ENCODE measurements at regions not wholly inside any gene's neighbourhood (a gene's known extent, or its start where the extent isn't known, plus 50 kb on each side); places are given as distances from the start of the nearest gene placed in this dataset.

DNA sequence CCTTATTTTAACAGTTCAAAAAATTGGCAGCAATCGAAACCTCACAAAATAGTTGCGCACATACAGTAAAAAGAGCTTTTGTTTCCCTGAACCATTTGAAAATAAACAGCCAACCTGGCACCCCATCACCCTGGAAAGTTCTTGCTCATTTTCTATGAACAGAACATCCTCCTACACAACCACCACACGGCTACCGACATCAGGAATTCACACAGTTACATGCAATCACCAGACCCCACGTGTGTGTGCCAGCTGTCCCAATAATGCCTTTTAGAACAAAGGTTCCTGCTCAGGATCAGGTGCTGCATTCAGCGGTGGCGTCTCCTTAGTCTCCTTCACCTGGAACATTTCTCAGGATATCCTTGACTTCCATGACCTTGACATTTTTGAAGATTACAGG is 186.5 kb downstream of the KLF13 start:
- DNase-seq: no peak

DNA sequence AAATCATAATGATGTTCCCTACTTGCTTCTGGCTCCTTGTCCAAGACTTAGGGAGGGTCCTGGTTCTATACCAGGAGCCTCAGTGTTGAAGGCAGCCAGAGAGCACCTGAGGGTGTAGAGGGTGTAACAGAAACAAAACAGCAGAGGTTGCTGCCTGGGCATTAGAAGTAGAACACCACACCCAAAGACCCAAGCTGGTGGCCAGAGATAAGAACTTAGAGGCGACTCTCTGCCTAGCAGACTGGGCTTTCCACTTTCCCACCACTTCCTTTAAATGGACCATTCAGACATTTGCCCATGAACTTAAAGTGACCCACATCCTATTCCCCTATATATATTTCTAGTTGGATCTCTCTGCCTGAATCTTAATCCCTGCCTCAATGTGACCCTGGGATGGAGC is 189.8 kb downstream of the KLF13 start:
- DNase-seq: no peak

DNA sequence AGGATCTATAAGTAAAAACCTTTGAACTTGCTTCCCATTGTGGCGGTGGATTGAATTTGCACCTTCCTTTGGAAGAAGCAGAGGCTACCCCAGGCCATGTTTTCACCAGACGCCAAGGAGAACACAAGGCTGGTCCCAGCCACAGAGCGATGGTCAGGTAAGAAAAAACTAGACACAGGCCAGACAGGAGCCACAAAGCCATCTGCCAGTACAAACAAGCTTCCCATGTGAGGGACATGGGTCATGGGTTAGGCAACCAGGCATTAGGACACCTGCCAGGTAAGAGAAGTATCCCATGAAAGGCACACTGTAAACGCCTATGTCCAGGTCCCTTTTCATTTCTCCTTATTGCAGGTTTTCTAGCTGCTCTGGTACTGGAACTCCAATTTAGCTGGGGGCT is 190.2 kb downstream of the KLF13 start:
- no peak for DNase-seq

GRCh38 chr15:31517711-31518110 is 191.1 kb downstream of the KLF13 start:
- DNase-seq: no peak

DNA sequence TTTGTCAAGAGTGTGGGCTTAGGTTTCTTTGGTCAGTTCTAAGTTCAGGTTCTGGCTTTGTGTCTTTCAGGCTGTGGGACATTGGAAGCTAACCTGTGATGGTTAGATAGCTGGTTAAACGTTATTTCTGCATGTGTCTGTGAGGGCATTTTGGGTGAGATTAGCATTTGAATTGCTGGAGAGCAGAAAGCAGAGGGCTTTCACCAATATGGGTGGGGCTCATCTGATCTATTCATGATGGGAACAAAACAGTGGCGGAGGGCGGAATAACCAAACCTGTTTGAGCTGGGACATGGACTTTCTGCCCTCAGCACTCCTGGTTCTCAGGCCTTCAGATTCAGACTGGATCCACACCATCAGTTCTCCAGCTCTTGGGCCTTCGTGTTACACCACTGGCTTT is 195.4 kb downstream of the KLF13 start:
- DNase-seq: no peak

GRCh38 chr15:31523027-31523654 is 196.5 kb downstream of the KLF13 start:
- no peak for DNase-seq

DNA sequence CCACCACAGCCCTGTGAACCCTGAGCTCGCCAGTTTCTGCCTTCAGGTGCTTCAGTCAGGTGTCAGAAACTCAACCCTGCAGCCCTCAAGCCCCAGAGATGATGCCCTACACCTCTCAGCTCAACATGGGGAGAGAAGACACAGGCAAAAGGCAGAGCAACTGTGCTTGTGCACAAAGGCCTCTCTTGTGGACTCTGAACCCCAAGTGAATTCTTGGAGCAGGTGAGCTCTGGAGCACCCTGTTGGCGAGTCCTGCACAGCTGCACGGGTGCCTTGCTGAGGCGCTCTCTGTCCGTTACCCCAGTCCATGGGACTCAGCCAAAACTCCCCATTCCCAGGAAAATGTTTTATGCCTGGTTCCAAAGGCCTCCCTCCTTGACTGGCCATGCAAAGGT is 197.0 kb downstream of the KLF13 start:
- DNase-seq: no peak

DNA sequence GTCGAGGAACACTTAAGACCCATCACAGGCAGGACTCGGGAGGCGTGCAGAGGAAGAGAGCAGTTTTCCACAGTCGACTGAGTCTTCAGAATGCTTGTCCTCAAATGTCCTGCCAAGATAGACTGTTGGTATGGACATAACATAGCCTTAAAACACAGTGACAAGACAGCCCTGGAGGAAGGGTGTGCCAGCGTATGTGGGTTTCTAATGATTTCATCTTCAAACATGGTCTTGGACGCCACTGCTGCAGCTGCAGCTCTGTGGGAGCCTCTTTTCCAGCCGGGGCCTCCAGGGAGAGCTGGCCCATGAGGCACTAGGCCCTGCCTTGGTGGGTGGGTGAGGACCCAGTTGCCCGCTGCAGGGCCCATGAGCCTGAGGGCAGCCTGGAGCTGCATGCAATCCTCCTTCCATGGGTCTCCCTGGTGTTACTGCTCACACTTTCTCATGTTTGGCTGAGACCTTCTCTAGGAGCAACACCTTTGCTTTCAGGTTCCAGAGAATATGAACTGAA is 198.6 kb downstream of the KLF13 start:
- no peak for DNase-seq

- DNase-seq: no peak
Observed at GRCh38 chr15:31525988-31526665, 199.5 kb downstream of the KLF13 start.

- DNase-seq: no peak
Observed at GRCh38 chr15:31526916-31527690, 200.5 kb downstream of the KLF13 start.

- no peak for DNase-seq
Observed at GRCh38 chr15:31528846-31529245, 202.2 kb downstream of the KLF13 start.

GRCh38 chr15:31537770-31538592 is 211.3 kb downstream of the KLF13 start:
- DNase-seq: no peak

GRCh38 chr15:31540633-31541032 is 214.0 kb downstream of the KLF13 start:
- no peak for DNase-seq

- no peak for DNase-seq
Observed at GRCh38 chr15:31544361-31544760, 217.7 kb downstream of the KLF13 start.

- DNase-seq: no peak
Observed at GRCh38 chr15:31545257-31545656, 218.6 kb downstream of the KLF13 start.

DNA sequence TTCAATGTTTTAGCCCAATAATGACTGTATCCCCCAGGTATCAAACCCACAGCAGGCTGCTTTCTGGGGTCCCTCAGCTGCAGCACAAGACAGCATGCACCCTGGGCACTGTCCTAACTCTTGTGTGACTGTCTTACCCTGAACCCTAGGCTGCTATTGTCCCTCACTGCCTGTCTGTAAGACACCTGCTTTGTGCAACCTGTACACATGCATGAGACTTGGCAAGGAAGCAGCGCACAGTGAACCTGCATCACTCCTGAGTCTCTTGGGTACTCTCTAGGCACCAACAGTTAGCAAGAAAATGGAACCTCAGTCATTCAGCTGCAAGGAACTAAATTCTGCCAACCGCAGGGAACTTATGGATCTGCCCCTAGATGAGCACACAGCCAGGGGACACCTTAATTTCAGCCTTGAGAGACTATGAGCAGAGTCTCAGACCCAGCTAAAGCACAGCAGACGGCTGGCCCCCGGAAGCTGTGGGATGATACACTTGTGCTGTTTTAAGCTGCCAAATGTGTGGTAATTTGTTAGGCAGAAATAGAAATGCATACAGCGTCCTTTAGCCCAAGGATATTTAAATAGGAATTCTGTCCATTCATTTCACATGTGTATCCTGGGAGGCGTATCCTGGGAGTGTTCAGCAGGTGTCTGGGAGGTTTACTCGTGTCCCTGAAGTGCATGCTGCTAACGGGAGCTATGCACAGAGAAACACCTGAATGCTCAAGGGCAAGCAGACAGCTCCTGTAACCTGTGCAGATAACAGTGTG is 223.8 kb downstream of the KLF13 start:
- no peak for DNase-seq

DNA sequence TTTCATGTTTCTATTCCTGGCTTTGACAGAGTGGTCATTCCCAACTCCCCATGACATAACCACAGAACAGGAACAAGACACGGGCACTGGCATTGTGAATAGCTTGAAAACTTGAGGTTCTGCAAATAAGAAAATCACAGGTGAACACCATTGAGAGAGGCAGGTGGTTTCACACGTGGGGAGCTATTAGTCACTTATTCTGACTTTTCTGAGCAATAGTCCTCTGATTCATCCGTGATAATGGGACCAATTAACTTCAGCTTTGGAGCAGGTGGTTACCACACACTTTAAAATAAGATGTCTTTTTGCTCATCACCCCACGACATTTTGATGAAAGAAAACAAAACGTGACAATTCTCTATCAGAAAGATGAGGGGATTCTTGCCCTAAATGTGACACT is 224.7 kb downstream of the KLF13 start:
- no peak for DNase-seq

- peak; percentile 30 for DNase-seq
Observed at GRCh38 chr15:31552482-31553099, 226.0 kb downstream of the KLF13 start.

GRCh38 chr15:31554261-31554660 is 227.6 kb downstream of the KLF13 start:
- peak; percentile 88 for DNase-seq

DNA sequence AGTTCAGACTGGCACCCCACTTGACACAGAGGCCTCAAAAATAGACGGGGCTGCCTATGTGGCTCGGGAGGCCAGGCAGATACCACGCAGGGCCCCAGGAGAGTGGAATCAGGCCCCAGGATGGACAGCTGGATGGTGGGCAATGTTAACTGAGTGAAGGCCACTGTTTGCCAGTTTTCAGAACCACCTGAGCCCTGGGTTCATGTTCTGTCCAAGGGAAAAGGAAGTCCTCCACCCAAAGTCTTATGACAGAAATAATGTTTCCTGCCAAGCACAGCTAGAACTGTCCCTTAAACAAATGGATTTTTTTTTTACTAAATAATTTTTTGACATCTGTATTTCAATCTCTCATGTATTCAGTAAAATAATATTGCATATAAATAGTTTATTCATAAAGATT is 228.4 kb downstream of the KLF13 start:
- no peak for DNase-seq

DNA sequence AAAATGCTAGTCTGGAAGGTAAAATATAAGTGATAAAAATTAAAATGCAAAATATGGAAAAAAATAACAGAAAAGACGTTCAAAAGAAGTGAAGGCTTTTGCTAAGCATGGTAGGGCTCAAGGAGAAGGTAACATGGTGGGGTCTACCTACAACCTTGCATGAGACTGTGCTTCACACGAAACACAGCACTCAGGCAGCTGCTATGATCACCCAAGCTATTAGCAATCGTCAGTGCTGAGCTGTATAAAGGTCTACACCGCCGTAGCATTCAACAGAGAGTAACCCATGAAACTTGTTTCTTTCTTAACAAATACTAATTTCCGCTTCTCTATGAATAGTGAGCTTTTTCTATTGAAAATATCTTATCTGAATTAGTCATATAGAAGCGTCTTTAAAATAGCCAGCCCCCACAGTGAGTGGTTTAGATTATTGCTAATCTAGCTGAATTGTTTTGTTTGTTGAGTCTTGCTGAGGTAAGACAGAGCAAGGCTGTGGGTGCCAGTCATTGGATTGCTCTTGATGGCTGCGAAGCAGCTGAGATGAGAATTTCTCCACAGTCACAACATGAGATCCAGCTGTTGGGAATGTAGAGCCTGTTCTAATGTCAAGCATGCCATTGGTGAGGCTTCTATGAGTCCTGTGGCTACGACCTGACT is 230.0 kb downstream of the KLF13 start:
- no peak for DNase-seq
